Smooth muscle cell (in vitro differentiated cells): ENCODE measurements at regions not wholly inside any gene's neighbourhood (a gene's known extent, or its start where the extent isn't known, plus 50 kb on each side); places are given as distances from the start of the nearest gene placed in this dataset.

Experiments
- DNase-seq: peaks from one replicate; lab custom pipeline; 2025; ENCODE audit not compliant: unreplicated experiment; lab: John Stamatoyannopoulos, UW
- H2AFZ ChIP-seq: fragments of 200-600 bp; sonication (generic); 2 replicates; pipeline ENCODE4 v1.6.0; 2016; ENCODE audit warnings: antibody characterized with exemption, low read depth, mild to moderate bottlenecking
- H3F3A ChIP-seq: fragments of 200-600 bp; sonication (generic); 2 replicates; pipeline ENCODE4 v1.6.0; 2017; ENCODE audit warnings: antibody characterized with exemption, low read depth
- H3K27ac ChIP-seq: fragments of 200-600 bp; sonication (generic); 2 replicates; pipeline ENCODE4 v1.5.1; 2016; ENCODE audit warnings: low read depth, mild to moderate bottlenecking
- H3K27me3 ChIP-seq: fragments of 200-600 bp; sonication (generic); 2 replicates; pipeline ENCODE4 v1.6.1; 2016; ENCODE audit warnings: low read depth, mild to moderate bottlenecking
- H3K36me3 ChIP-seq: fragments of 200-600 bp; sonication (generic); 2 replicates; pipeline ENCODE4 v1.5.1; 2016; ENCODE audit warnings: low read depth
- H3K4me1 ChIP-seq: fragments of 200-600 bp; sonication (generic); 2 replicates; pipeline ENCODE4 v1.5.1; 2016; ENCODE audit warnings: low read depth
- H3K4me2 ChIP-seq: fragments of 200-600 bp; sonication (generic); 2 replicates; pipeline ENCODE4 v1.6.0; 2016; ENCODE audit warnings: mild to moderate bottlenecking
- H3K4me3 ChIP-seq: fragments of 200-600 bp; sonication (generic); 2 replicates; pipeline ENCODE4 v1.5.1; 2016; ENCODE audit warnings: mild to moderate bottlenecking
- H3K79me2 ChIP-seq: fragments of 200-600 bp; sonication (generic); 2 replicates; pipeline ENCODE4 v1.6.0; 2016; ENCODE audit warnings: low read depth, mild to moderate bottlenecking
- H3K9ac ChIP-seq: fragments of 200-600 bp; sonication (generic); 2 replicates; pipeline ENCODE4 v1.6.0; 2016; ENCODE audit warnings: low read depth
- H3K9me3 ChIP-seq: fragments of 200-600 bp; sonication (generic); replicated peaks from 2 replicates; pipeline ENCODE4 v1.5.1; 2016; ENCODE audit warnings: low read depth
- H4K20me1 ChIP-seq: fragments of 200-600 bp; sonication (generic); 2 replicates; pipeline ENCODE4 v1.6.0; 2016; ENCODE audit warnings: low read depth
- CTCF ChIP-seq: fragments of 200-600 bp; sonication (generic); IDR thresholded peaks from 2 replicates; pipeline ENCODE4 v1.5.1; 2017; ENCODE audit warnings: borderline replicate concordance, mild to moderate bottlenecking, antibody characterized with exemption; ENCODE audit not compliant: insufficient read depth, poor library complexity, severe bottlenecking
- WGBS: methylation state at CpG from one replicate; pipeline ENCODE4 v1.1.7; 2016; ENCODE audit warnings: low lambda C conversion rate; 5-methylcytosine and 5-hydroxymethylcytosine counted together

- no peak overlapping the region for H2AFZ ChIP-seq
- no peaks in the 10 kb centered on the region for H3K27me3 ChIP-seq
- H4K20me1 ChIP-seq = no peaks in the 10 kb centered on the region
- H3K9me3 ChIP-seq = no peaks in the 10 kb centered on the region
- H3F3A ChIP-seq = no peaks in the 10 kb centered on the region
- no peak overlapping the region for H3K4me3 ChIP-seq
- H3K4me1 ChIP-seq = no peaks in the 10 kb centered on the region
- H3K79me2 ChIP-seq = no peaks in the 10 kb centered on the region
- no peak for DNase-seq
- H3K9ac ChIP-seq = no peak overlapping the region
- no peaks in the 10 kb centered on the region for H3K36me3 ChIP-seq
- no peak overlapping the region for H3K27ac ChIP-seq
- H3K4me2 ChIP-seq = no peak overlapping the region
- TF ChIP-seq CTCF = no peak
Observed at GRCh38 chr1:198024782-198025181, 107.6 kb downstream of the LHX9 start.

GRCh38 chr1:198030682-198031081, 113.5 kb downstream of the LHX9 start:
- H3K27ac ChIP-seq = no peak overlapping the region
- no peaks in the 10 kb centered on the region for H3K27me3 ChIP-seq
- no peak overlapping the region for H3K4me3 ChIP-seq
- H3K9me3 ChIP-seq = no peaks in the 10 kb centered on the region
- H3K9ac ChIP-seq = no peak overlapping the region
- no peak for TF ChIP-seq CTCF
- H3K79me2 ChIP-seq = no peaks in the 10 kb centered on the region
- no peaks in the 10 kb centered on the region for H3K36me3 ChIP-seq
- 83% methylated on average over 2 of the region's 2 CpGs for WGBS
- no peaks in the 10 kb centered on the region for H4K20me1 ChIP-seq
- H2AFZ ChIP-seq = no peak overlapping the region
- DNase-seq = no peak
- no peaks in the 10 kb centered on the region for H3F3A ChIP-seq
- H3K4me2 ChIP-seq = no peak overlapping the region
- H3K4me1 ChIP-seq = no peaks in the 10 kb centered on the region

GRCh38 chr1:198031086-198031485, 113.9 kb downstream of the LHX9 start:
- H3K27me3 ChIP-seq = no peaks in the 10 kb centered on the region
- H3K4me1 ChIP-seq = no peaks in the 10 kb centered on the region
- H3K79me2 ChIP-seq = no peaks in the 10 kb centered on the region
- H3K4me3 ChIP-seq = no peak overlapping the region
- no peak overlapping the region for H3K27ac ChIP-seq
- DNase-seq = no peak
- no peak overlapping the region for H2AFZ ChIP-seq
- TF ChIP-seq CTCF = no peak
- H3K4me2 ChIP-seq = no peak overlapping the region
- no peaks in the 10 kb centered on the region for H3F3A ChIP-seq
- no peaks in the 10 kb centered on the region for H3K9me3 ChIP-seq
- no peak overlapping the region for H3K9ac ChIP-seq
- no peaks in the 10 kb centered on the region for H3K36me3 ChIP-seq
- no peaks in the 10 kb centered on the region for H4K20me1 ChIP-seq

GRCh38 chr1:198032668-198033067, 115.5 kb downstream of the LHX9 start:
- no peaks in the 10 kb centered on the region for H3K79me2 ChIP-seq
- no peak for DNase-seq
- no peaks in the 10 kb centered on the region for H3K36me3 ChIP-seq
- H4K20me1 ChIP-seq = no peaks in the 10 kb centered on the region
- no peaks in the 10 kb centered on the region for H3K27me3 ChIP-seq
- no peak overlapping the region for H3K4me2 ChIP-seq
- no peak overlapping the region for H2AFZ ChIP-seq
- 79% methylated on average over 2 of the region's 2 CpGs for WGBS
- H3K27ac ChIP-seq = no peak overlapping the region
- no peak overlapping the region for H3K9ac ChIP-seq
- no peak for TF ChIP-seq CTCF
- no peaks in the 10 kb centered on the region for H3K9me3 ChIP-seq
- H3K4me1 ChIP-seq = no peaks in the 10 kb centered on the region
- H3F3A ChIP-seq = no peaks in the 10 kb centered on the region
- H3K4me3 ChIP-seq = no peak overlapping the region
